GM21526 (cell line): ENCODE measurements at regions not wholly inside any gene's neighbourhood (a gene's known extent, or its start where the extent isn't known, plus 50 kb on each side); places are given as distances from the start of the nearest gene placed in this dataset.

Source experiments
- ATAC-seq: cut with Tn5 transposase; IDR thresholded peaks from one replicate; pipeline ENCODE4 v1.9.1; 2021; ENCODE audit warnings: moderate library complexity; ENCODE audit not compliant: unreplicated experiment, low FRiP score

DNA sequence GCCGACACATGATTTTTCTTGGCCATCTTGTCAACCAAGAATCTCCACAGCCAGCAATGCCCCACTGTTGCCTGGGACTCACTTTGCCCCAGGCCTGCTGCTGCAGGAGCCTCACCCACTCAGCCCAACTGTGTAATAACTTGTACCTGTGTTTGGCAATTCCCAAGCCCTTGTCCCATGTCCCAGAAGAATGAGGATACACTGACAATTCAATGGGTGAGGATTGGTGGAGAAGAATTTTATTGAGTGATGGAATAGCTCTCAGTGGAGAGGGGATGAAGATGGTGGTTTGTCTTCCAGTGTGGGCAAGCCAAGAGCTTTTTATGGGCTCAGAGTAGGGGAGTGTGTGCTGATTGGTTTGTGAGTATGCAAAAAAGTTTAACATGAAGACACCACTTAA is 861.9 kb downstream of the TFAP2A start:
- no peak for ATAC-seq

DNA sequence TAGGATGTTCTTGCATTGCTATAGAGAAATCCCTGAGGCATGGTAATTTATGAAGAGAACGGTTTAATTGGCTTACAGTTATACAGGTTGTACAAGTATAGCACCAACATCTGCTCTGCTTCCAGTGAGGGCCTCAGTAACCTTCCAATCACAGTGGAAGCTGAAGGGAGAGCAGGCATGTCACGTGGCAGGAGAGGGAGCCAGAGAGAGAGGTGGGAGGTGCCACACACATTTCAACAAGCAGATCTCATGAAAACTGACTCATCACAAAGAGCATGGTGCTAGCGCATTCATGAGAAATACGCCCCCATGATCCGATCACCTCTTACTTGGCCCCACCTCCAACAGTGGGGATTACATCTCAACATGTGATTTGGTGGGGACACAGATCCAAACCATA is 871.2 kb downstream of the TFAP2A start:
- ATAC-seq, result no peak

- peak; percentile 64 for ATAC-seq
Observed at GRCh38 chr6:9540534-9541126, 874.2 kb downstream of the TFAP2A start.

GRCh38 chr6:9540126-9540525 is 874.7 kb downstream of the TFAP2A start:
- ATAC-seq, result no peak

- ATAC-seq, result no peak
Observed at GRCh38 chr6:9539231-9539755, 875.6 kb downstream of the TFAP2A start.

GRCh38 chr6:9537381-9537780 is 877.5 kb downstream of the TFAP2A start:
- ATAC-seq, result no peak

DNA sequence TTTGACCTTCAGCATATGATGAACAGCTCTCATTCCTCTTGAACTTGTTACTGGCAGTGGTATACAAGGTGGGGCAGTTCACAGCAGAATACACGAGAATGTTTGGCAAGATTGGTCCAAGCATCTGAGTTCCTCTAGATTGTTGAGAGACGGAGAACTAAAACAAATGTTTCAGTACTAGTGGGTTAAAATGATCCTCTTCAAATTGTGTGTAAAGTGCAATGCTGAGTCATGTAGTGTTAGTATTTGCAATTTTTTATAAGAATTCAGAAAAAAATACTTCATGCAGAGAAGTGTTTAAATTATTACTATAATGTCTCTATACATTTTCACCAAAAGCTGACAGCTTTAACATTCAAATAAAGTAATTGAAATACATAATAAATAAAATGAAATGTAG is 879.8 kb downstream of the TFAP2A start:
- ATAC-seq, result no peak

DNA sequence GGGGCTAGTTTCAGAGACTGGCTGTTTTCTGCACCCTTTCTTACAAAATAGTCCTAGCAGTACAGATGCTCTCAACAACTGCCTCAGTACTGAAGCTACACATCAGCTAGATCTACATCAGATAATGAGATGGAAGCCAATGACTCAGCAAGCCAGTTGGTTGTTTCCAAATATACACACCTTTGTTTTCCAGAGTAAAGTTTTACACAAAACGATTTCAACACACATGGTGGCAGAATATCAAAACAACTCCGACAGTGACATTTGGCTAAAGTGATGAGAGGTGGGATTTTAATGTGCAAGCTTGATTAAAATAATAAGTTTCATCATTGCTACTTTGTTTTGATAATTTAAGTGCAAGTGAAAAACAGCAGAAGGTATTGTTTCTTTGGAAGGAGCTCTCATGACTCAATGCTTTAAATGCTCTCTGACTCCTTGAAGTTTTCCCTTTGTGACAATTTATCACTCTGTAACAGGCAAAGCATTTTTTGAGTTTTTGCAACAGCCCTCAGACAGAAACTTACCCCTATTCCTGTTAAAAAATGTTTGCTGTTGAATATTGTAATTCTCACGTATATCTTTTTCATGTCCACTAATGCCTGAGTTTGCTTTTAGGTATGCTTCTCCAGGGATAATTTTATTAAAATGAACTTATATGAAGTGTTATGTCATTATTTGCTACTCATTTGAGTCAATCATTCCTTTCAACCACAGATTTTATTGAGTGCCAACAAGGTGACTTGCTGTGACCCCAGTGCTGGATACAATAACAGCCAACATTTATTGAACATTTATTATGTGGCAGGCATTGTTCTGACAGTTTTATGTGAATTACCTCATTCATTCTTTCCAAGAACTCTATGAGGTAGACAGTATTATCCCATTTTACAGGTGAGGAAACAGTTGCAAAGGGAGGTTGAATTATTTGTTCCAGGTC is 882.0 kb downstream of the TFAP2A start:
- ATAC-seq, result no peak

- ATAC-seq, result no peak
Observed at GRCh38 chr6:9527679-9528286, 887.1 kb downstream of the TFAP2A start.

DNA sequence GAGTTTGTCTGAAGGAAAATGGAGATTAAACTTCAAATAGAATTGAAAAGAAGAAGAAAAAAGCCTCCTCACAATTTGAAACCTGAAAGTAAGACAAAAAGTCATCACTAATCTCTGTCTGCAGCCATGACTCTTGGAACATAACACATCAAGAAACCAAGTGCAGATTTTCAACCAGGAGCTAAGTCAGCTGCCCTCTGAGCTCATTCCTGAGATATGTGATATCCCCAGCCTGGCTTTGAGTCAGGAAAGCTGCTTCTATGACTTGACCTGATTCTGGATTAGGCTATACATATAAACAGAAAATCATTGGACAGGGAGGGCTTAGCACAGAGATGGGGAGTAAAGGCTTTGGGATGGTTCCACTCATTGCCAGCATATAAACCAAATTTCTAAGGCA is 891.4 kb downstream of the TFAP2A start:
- ATAC-seq, result no peak

- no peak for ATAC-seq
Observed at GRCh38 chr6:9522101-9522500, 892.8 kb downstream of the TFAP2A start.

- ATAC-seq, result no peak
Observed at GRCh38 chr6:9521152-9521530, 893.7 kb downstream of the TFAP2A start.

DNA sequence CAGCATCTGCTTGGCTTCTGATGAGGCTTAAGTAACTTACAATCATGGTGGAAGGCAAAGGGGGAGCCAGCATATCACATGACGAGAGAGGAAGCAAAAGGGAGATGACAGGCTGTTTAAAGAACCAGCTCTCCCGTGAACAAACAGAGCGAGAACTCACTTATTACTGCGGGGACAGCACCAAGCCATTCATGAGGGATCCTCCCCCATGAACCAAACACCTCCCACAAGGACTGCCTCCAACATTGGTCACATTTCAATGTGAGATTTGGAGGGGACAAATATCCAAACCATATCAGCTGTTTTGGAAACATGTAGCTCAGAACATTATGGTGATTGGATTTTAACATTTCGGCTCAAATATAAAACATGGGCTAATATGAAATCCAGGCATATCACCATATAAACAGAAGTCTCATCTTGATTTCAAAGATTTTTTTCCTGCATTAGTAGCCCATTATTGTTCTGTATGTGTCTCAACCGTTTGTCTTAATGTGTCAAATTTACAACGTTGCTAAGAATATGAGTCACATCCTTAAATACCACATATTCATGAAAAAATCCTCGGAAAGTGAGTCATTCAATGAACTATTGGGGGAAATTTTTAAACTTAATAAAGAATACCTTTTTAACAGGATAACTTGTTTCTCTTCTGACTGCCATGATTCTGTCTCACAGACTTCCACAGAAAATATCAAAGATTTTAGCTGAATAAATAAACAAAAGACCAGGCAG is 894.3 kb downstream of the TFAP2A start:
- ATAC-seq, result no peak

DNA sequence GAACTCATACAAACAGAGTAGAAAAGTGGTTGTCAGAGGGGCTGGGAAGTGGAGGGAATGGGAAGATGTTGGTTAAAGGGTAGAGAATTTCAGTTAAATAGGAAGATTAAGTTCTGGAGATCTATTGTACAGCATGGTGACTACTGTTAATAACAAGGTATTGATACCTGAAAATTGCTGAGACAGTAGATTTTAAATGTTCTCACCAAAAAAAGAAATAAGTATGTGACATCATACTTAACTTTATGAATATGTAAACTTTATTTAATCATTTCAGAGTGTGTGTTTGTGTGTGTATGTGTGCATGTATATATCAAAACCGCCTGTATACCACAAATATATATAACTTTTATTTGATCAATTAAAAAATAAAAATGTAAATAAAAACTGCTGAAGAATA is 896.4 kb downstream of the TFAP2A start:
- ATAC-seq, result no peak

DNA sequence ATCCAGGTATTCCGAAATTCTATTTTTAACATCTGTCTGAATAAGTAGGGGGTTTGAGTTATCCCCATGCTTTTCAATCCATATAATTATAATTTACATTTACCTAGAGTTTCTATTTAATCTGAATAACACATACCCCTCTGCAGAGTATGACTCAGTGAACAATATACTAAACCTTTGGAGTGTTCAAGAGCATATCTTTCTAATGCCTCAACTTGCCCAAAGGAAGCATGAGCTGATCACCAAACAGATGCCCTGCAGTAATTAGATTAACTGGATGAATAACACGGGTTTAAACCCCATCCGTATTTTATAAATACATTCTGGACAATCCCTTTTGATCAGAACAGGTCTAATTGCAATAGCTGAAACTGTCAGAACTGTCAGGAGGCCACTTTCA is 897.1 kb downstream of the TFAP2A start:
- no peak for ATAC-seq

- ATAC-seq, result no peak
Observed at GRCh38 chr6:9515633-9516606, 899.0 kb downstream of the TFAP2A start.

- no peak for ATAC-seq
Observed at GRCh38 chr6:9514146-9514545, 900.7 kb downstream of the TFAP2A start.

DNA sequence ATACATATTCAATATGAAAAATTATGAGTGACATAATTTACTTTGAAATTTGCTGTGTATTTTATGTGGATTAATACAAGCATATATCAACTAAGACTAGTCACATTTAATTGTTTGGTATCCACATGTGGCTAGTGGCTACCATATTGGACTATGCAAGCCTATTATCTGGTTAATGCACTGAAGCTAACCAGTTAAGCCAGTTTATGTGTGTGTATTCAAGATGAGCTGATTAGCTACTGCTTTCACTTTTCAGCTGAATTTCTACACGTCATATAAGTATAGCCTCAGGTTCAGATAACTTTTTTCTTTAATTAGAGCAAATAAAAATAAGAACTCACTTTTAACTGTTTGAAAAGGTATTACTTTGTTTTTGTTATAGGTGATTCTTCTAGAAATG is 903.7 kb downstream of the TFAP2A start:
- no peak for ATAC-seq

DNA sequence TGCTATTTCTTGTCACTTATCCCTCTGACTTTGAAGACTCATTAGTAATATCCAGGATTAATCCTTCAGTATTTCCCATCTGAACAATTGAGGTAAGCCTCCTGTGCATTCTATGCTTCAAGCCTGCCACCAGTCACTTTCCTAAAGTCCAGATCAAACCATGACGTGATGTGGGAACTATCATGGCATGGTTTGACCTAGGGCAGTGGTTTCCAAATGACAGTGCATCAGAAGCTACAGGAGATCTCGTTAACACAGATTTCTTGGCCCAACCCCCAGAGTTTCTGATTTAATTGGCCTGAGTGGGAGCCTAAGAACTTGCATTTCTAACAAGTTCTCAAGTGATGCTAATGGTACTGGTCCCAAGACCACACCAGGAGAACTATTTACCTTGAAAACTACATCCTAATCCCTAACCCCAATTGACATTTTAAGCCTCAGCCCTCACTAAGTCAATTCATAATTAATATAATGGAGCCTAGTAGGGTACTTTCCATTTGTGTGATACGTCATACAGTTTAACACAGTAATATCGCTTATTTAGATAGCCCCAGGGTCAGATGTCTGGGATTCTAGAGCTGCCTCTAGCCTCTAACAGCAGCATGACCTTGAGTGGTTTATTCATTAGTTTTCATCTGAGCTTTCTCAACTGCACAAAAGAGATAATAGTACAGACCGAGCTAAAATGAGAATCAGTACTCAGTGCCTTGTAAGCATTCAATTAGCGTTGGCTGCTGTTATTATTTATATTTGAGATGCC is 907.6 kb downstream of the TFAP2A start:
- no peak for ATAC-seq
